GM19468 (cell line): ENCODE measurements at regions not wholly inside any gene's neighbourhood (a gene's known extent, or its start where the extent isn't known, plus 50 kb on each side); places are given as distances from the start of the nearest gene placed in this dataset.

Source experiments
- ATAC-seq: cut with Tn5 transposase; IDR thresholded peaks from one replicate; pipeline ENCODE4 v1.9.1; 2021; ENCODE audit warnings: mild to moderate bottlenecking, moderate library complexity, moderate number of reproducible peaks; ENCODE audit not compliant: unreplicated experiment; ENCODE audit errors: extremely low read depth

GRCh38 chr6:26252077-26252472 lies 112.9 kb upstream of the BTN3A2 start:
- no peak for ATAC-seq

- no peak for ATAC-seq
These were observed 110.3 kb upstream of the BTN3A2 start for GRCh38 chr6:26254724-26255123.

GRCh38 chr6:26257272-26257671 lies 107.7 kb upstream of the BTN3A2 start:
- no peak for ATAC-seq

GRCh38 chr6:26258212-26258977 lies 106.6 kb upstream of the BTN3A2 start:
- no peak for ATAC-seq

- ATAC-seq, result no peak
These were observed 104.8 kb upstream of the BTN3A2 start for GRCh38 chr6:26260110-26260637.

- ATAC-seq, result no peak
These were observed 104.1 kb upstream of the BTN3A2 start for GRCh38 chr6:26260725-26261490.

- no peak for ATAC-seq
These were observed 100.5 kb upstream of the BTN3A2 start for GRCh38 chr6:26264547-26264946.

- no peak for ATAC-seq
These were observed 97.9 kb upstream of the BTN3A2 start for GRCh38 chr6:26267083-26267589.

GRCh38 chr6:26268659-26269402 lies 96.2 kb upstream of the BTN3A2 start:
- no peak for ATAC-seq

- ATAC-seq, result no peak
These were observed 95.2 kb upstream of the BTN3A2 start for GRCh38 chr6:26269531-26270485.

- ATAC-seq, result no peak
These were observed 94.5 kb upstream of the BTN3A2 start for GRCh38 chr6:26270486-26270861.

GRCh38 chr6:26270903-26271667 lies 93.9 kb upstream of the BTN3A2 start:
- no peak for ATAC-seq

GRCh38 chr6:26271668-26272024 lies 93.4 kb upstream of the BTN3A2 start:
- no peak for ATAC-seq

GRCh38 chr6:26272171-26272637 lies 92.8 kb upstream of the BTN3A2 start:
- peak; percentile 4 for ATAC-seq

- ATAC-seq, result no peak
These were observed 91.1 kb upstream of the BTN3A2 start for GRCh38 chr6:26273673-26274588.

GRCh38 chr6:26275663-26276062 lies 89.3 kb upstream of the BTN3A2 start:
- no peak for ATAC-seq

GRCh38 chr6:26276841-26277648 lies 88.0 kb upstream of the BTN3A2 start:
- no peak for ATAC-seq
